HG02678 (cell line): ENCODE measurements at regions not wholly inside any gene's neighbourhood (a gene's known extent, or its start where the extent isn't known, plus 50 kb on each side); places are given as distances from the start of the nearest gene placed in this dataset.
"Not testable (repeated sequence)": the region's sequence is repeated elsewhere in the genome, so short reads cannot be mapped to it uniquely, and the experiment has no call there.

Experiments
- ATAC-seq: cut with Tn5 transposase; IDR thresholded peaks from one replicate; pipeline ENCODE4 v1.9.1; 2021; ENCODE audit warnings: mild to moderate bottlenecking, moderate library complexity; ENCODE audit not compliant: unreplicated experiment

- no peak for ATAC-seq
Measured at GRCh38 chr4:128758314-128758922, 51.1 kb upstream of the JADE1 start.

GRCh38 chr4:128757712-128758111, 51.8 kb upstream of the JADE1 start:
- ATAC-seq = no peak

GRCh38 chr4:128751354-128751753, 58.1 kb upstream of the JADE1 start:
- ATAC-seq = no peak

- not testable (repeated sequence) for ATAC-seq
Measured at GRCh38 chr4:128741748-128742147, 67.8 kb upstream of the JADE1 start.

GRCh38 chr4:128737098-128737513, 72.4 kb upstream of the JADE1 start:
- no peak for ATAC-seq

- ATAC-seq = no peak
Measured at GRCh38 chr4:128735714-128736113, 73.8 kb upstream of the JADE1 start.

- no peak for ATAC-seq
Measured at GRCh38 chr4:128728190-128728589, 81.3 kb upstream of the JADE1 start.

GRCh38 chr4:128727658-128728057, 81.8 kb upstream of the JADE1 start:
- ATAC-seq = no peak

- no peak for ATAC-seq
Measured at GRCh38 chr4:128725405-128726055, 84.0 kb upstream of the JADE1 start.

GRCh38 chr4:128722911-128723310, 86.6 kb upstream of the JADE1 start:
- ATAC-seq = no peak

- ATAC-seq = no peak
Measured at GRCh38 chr4:128721896-128722295, 87.6 kb upstream of the JADE1 start.

GRCh38 chr4:128720270-128720669, 89.2 kb upstream of the JADE1 start:
- ATAC-seq = no peak

- no peak for ATAC-seq
Measured at GRCh38 chr4:128718768-128719167, 90.7 kb upstream of the JADE1 start.

- ATAC-seq = no peak
Measured at GRCh38 chr4:128716338-128716737, 93.2 kb upstream of the JADE1 start.

- ATAC-seq = no peak
Measured at GRCh38 chr4:128715616-128716015, 93.9 kb upstream of the JADE1 start.

GRCh38 chr4:128711361-128711760, 98.1 kb upstream of the JADE1 start:
- no peak for ATAC-seq

GRCh38 chr4:128709268-128709667, 100.2 kb upstream of the JADE1 start:
- ATAC-seq = no peak

- ATAC-seq = no peak
Measured at GRCh38 chr4:128707864-128708263, 101.6 kb upstream of the JADE1 start.

GRCh38 chr4:128703948-128704347, 105.6 kb upstream of the JADE1 start:
- ATAC-seq = no peak

- ATAC-seq = no peak
Measured at GRCh38 chr4:128700659-128701350, 108.7 kb upstream of the JADE1 start.

GRCh38 chr4:128698386-128698785, 111.1 kb upstream of the JADE1 start:
- no peak for ATAC-seq

GRCh38 chr4:128697323-128697722, 112.2 kb upstream of the JADE1 start:
- no peak for ATAC-seq
